ENCODE measurements at regions not wholly inside any gene's neighbourhood (a gene's known extent, or its start where the extent isn't known, plus 50 kb on each side); places are given as distances from the start of the nearest gene placed in this dataset.

DNA sequence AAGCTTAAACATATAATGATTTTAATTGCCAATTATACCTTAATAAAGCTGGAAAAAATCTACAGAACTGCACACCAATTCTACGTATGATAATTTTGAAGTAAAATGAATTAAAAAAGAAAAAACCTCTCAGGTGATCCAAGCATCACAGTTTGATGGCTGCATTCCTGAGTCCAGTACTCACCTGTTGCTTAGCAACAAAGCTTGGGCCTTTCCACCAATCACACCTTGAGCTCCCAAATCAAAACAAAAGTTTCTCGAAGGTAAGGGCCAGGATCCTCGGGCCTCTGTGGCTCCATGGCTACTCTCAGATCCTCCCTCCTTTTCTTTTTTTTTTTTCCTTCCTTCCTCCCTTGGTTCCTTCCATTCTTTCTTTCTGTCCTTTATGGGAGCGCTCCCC, 137.2 kb upstream of the PCBD1 start:
- no peaks in the 10 kb centered on the region for H4K20me1 ChIP-seq (ENCODE audit: insufficient read depth, low read length, poor library complexity, severe bottlenecking)
- H3K36me3 ChIP-seq (ENCODE audit: insufficient read depth, low read length) = no peaks in the 10 kb centered on the region
- TF ChIP-seq, protein P1, sequence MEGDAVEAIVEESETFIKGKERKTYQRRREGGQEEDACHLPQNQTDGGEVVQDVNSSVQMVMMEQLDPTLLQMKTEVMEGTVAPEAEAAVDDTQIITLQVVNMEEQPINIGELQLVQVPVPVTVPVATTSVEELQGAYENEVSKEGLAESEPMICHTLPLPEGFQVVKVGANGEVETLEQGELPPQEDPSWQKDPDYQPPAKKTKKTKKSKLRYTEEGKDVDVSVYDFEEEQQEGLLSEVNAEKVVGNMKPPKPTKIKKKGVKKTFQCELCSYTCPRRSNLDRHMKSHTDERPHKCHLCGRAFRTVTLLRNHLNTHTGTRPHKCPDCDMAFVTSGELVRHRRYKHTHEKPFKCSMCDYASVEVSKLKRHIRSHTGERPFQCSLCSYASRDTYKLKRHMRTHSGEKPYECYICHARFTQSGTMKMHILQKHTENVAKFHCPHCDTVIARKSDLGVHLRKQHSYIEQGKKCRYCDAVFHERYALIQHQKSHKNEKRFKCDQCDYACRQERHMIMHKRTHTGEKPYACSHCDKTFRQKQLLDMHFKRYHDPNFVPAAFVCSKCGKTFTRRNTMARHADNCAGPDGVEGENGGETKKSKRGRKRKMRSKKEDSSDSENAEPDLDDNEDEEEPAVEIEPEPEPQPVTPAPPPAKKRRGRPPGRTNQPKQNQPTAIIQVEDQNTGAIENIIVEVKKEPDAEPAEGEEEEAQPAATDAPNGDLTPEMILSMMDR (conservative IDR thresholded peaks at IDR 0.05; ENCODE audit: low read length) = no peak
- TF ChIP-seq EZH2phosphoT487 (IDR thresholded peaks at IDR 0.05; ENCODE audit: borderline replicate concordance) = no peak
- no peak overlapping the region for H3K4me3 ChIP-seq (ENCODE audit: low read length, poor library complexity, severe bottlenecking)
- no peaks in the 10 kb centered on the region for H3K79me2 ChIP-seq (ENCODE audit: insufficient read depth, low read length)
- H3K9ac ChIP-seq (ENCODE audit: low read depth, low read length, poor library complexity, severe bottlenecking) = no peak overlapping the region
- no peaks in the 10 kb centered on the region for H3K9me2 ChIP-seq (replicated peaks; ENCODE audit: low read depth, low read length)
- no peaks in the 10 kb centered on the region for H3K4me1 ChIP-seq (ENCODE audit: insufficient read depth, low read length, poor library complexity, severe bottlenecking)
- H2AFZ ChIP-seq (ENCODE audit: low read length) = no peak overlapping the region
- no peaks in the 10 kb centered on the region for H3K27me3 ChIP-seq (ENCODE audit: insufficient read depth, low read length, poor library complexity, severe bottlenecking)
- no peak overlapping the region for H3K4me2 ChIP-seq (ENCODE audit: low read depth, low read length, poor library complexity, severe bottlenecking)
- H3F3A ChIP-seq (ENCODE audit: low read depth) = no peaks in the 10 kb centered on the region
- H3K9me3 ChIP-seq (ENCODE audit: insufficient read depth, low read depth, low read length) = no peaks in the 10 kb centered on the region

DNA sequence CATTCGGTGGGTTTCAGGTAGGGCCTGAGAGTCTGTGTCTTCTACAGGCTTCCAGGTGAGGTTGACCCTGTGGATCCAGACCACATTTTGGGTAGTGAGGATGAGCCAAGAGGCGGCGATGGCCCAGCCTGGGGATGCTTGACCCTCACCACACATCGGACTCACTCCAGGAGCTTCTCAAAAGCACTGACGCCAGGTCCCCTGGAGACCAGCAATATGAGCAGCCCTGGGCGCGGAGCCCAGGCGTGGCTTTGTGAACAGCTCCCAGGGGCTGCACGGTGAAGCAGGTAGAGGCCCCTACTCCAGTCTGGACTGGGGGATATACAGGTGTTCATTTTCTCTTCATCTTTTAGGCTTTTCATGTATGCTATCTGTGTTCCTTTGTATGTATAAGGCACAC, 139.7 kb upstream of the PCBD1 start:
- Histone ChIP-seq H3K36me3 (ENCODE audit: insufficient read depth, low read length) (no peaks in the 10 kb centered on the region), H4K20me1 (ENCODE audit: insufficient read depth, low read length, poor library complexity, severe bottlenecking) (no peaks in the 10 kb centered on the region), H3K4me1 (ENCODE audit: insufficient read depth, low read length, poor library complexity, severe bottlenecking) (no peaks in the 10 kb centered on the region), H3K79me2 (ENCODE audit: insufficient read depth, low read length) (no peaks in the 10 kb centered on the region), H3K4me3 (ENCODE audit: low read length, poor library complexity, severe bottlenecking) (no peak overlapping the region), H3K9me2 (replicated peaks; ENCODE audit: low read depth, low read length) (no peaks in the 10 kb centered on the region), H3F3A (ENCODE audit: low read depth) (no peaks in the 10 kb centered on the region), H3K27me3 (ENCODE audit: insufficient read depth, low read length, poor library complexity, severe bottlenecking) (no peaks in the 10 kb centered on the region), H3K4me2 (ENCODE audit: low read depth, low read length, poor library complexity, severe bottlenecking) (no peak overlapping the region), H3K9me3 (ENCODE audit: insufficient read depth, low read depth, low read length) (no peaks in the 10 kb centered on the region), H2AFZ (ENCODE audit: low read length) (no peak overlapping the region), H3K9ac (ENCODE audit: low read depth, low read length, poor library complexity, severe bottlenecking) (no peak overlapping the region)
- TF ChIP-seq, protein P1 (conservative IDR thresholded peaks at IDR 0.05; ENCODE audit: low read length) = no peak
- TF ChIP-seq EZH2phosphoT487 (IDR thresholded peaks at IDR 0.05; ENCODE audit: borderline replicate concordance) = no peak

DNA sequence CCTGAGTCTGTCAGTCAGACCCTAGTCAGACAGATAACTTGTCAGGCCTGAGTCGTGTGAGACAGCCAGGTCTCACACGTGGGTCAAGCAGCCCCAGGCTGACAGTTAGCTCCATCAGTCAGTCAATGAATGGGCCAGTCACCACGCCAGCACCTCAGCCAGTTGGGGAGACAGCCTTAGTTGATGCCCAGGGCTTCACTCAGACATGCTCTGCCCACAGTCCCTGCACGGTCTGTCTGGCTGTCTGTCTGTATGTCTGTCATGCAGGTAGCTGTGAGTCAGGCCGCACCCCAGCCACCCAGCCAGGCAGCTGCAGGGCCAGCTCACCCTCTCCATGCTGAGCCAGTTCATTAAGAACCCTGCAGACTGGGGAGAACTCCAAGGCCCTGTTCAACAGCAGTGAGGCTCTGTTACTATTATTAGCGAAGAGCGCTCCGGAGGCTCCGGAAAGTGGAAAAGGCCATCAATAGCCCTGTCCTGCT, 141.1 kb upstream of the PCBD1 start:
- Histone ChIP-seq H3K79me2 (ENCODE audit: insufficient read depth, low read length) (no peaks in the 10 kb centered on the region), H2AFZ (ENCODE audit: low read length) (no peak overlapping the region), H3K9me3 (ENCODE audit: insufficient read depth, low read depth, low read length) (no peaks in the 10 kb centered on the region), H3F3A (ENCODE audit: low read depth) (no peaks in the 10 kb centered on the region), H3K4me1 (ENCODE audit: insufficient read depth, low read length, poor library complexity, severe bottlenecking) (no peaks in the 10 kb centered on the region), H4K20me1 (ENCODE audit: insufficient read depth, low read length, poor library complexity, severe bottlenecking) (no peaks in the 10 kb centered on the region), H3K27me3 (ENCODE audit: insufficient read depth, low read length, poor library complexity, severe bottlenecking) (no peaks in the 10 kb centered on the region), H3K9me2 (replicated peaks; ENCODE audit: low read depth, low read length) (no peaks in the 10 kb centered on the region), H3K4me2 (ENCODE audit: low read depth, low read length, poor library complexity, severe bottlenecking) (no peak overlapping the region), H3K4me3 (ENCODE audit: low read length, poor library complexity, severe bottlenecking) (no peak overlapping the region), H3K9ac (ENCODE audit: low read depth, low read length, poor library complexity, severe bottlenecking) (no peak overlapping the region), H3K36me3 (ENCODE audit: insufficient read depth, low read length) (no peaks in the 10 kb centered on the region)
- no peak for TF ChIP-seq EZH2phosphoT487 (IDR thresholded peaks at IDR 0.05; ENCODE audit: borderline replicate concordance)
- TF ChIP-seq, protein P1 (conservative IDR thresholded peaks at IDR 0.05; ENCODE audit: low read length) = no peak

Measured in Loucy (cell line).